ENCODE measurements at regions not wholly inside any gene's neighbourhood (a gene's known extent, or its start where the extent isn't known, plus 50 kb on each side); places are given as distances from the start of the nearest gene placed in this dataset.

DNA sequence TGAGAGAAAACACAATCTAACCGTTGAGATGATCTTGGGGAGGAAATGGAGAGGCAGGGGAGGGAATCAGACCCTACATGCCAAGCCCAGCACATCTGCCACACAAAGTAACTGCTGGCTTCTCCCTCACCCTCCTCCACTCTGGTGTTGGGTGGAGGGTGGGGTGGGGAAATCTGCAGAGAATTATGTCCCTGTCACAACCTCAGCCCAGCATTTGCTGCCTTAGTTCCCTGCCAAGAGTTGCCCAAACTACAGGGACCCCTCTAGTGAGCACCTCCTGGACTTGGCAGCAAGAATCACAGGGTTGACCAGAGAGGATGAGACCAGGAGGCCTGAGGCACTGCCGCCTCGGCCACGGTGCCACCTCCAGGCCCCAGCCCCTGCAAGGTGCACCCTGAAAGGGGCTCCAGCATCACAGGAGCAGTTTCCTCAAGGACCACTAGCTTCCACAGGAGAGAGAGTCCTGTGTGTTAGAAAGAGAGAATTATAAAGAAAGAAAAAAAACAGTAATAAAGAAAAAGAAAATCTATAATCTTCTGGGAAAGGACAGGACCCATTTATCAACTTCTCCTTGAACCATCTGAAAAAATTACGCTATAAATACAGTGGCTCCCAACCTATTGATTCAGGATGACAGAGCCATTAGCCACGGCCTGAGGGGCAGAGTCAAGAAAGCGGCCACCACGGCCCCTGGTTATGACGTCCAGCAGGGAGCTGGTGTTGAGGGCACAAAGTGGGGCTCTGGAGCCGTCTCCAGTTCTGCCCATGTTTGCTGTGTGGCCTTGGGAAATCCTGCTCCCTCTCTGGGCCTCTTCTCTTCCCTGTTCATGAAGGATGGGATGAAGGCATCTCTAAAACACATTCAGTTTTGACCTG lies 451.7 kb downstream of the MATN1 start:
- TF ChIP-seq, protein P1, sequence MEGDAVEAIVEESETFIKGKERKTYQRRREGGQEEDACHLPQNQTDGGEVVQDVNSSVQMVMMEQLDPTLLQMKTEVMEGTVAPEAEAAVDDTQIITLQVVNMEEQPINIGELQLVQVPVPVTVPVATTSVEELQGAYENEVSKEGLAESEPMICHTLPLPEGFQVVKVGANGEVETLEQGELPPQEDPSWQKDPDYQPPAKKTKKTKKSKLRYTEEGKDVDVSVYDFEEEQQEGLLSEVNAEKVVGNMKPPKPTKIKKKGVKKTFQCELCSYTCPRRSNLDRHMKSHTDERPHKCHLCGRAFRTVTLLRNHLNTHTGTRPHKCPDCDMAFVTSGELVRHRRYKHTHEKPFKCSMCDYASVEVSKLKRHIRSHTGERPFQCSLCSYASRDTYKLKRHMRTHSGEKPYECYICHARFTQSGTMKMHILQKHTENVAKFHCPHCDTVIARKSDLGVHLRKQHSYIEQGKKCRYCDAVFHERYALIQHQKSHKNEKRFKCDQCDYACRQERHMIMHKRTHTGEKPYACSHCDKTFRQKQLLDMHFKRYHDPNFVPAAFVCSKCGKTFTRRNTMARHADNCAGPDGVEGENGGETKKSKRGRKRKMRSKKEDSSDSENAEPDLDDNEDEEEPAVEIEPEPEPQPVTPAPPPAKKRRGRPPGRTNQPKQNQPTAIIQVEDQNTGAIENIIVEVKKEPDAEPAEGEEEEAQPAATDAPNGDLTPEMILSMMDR (IDR thresholded peaks at IDR 0.05), result no peak
- H3K9me3 ChIP-seq, result no peaks in the 10 kb centered on the region
- intact Hi-C loops (cut with DNase I, micrococcal nuclease), result no loop called here
- no peak for ATAC-seq
- DNase-seq, result no peak
- H3K36me3 ChIP-seq (ENCODE audit: low read depth), result no peaks in the 10 kb centered on the region
- H3K4me1 ChIP-seq (ENCODE audit: low read depth), result no peaks in the 10 kb centered on the region
- no peak overlapping the region for H3K4me3 ChIP-seq

DNA sequence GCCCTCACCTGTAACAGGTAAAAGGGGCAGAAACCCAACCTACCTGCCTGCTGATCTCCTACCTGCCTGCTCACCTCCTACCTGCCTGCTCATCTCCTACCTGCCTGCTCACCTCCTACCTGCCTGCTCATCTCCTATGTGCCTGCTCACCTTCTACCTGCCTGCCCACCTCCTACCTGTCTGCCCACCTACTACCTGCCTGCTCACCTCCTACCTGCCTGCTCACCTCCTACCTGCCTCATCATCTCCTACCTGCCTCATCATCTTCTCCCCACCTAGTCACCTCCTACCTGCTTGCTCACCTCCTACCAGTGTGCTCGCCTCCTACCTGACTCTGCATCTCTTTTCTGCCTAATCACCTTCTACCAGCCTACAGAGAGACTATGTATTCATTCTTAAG lies 452.9 kb downstream of the MATN1 start:
- ATAC-seq (no peak), DNase-seq (no peak)
- no peaks in the 10 kb centered on the region for H3K36me3 ChIP-seq (ENCODE audit: low read depth)
- no peak overlapping the region for H3K4me3 ChIP-seq
- H3K4me1 ChIP-seq (ENCODE audit: low read depth), result no peaks in the 10 kb centered on the region
- intact Hi-C loops (cut with DNase I, micrococcal nuclease), result no loop called here
- H3K9me3 ChIP-seq, result no peaks in the 10 kb centered on the region
- TF ChIP-seq, protein P1 (IDR thresholded peaks at IDR 0.05), result no peak

DNA sequence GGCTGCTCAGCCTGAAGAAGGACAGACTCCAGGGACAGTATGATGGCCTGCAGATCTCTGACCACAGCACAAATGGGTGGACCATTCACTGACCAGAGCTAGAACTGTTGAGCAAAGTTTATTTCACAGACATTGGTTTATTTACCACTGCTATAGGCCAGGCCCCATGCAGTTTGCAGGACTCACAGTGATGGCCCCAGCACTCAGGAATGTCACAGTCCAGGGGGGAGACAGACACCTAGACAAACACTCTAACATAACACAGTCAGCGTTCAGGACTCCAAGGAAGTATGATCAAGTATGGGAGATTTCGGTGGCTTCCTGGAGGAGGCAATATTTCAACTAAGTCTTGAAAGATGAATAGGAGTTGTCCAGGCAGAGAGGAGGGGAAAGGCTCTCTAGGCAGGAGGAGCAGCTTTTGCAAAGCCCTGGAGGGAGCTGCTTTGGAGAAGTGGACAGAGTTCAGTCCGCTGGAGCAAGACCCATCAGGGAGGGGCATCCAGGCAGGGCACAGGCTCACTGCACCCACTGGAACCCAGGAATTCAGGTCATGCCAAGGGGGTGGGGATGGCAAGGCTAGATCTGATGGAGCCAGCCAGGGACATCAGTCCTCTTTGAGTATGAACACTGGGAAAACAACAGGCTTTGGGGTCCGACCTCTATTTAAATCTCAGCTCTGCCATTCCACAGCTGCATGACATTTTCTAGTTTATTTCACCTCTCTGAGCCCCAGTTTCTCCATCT lies 454.3 kb downstream of the MATN1 start:
- no peaks in the 10 kb centered on the region for H3K4me1 ChIP-seq (ENCODE audit: low read depth)
- DNase-seq, result no peak
- no peaks in the 10 kb centered on the region for H3K9me3 ChIP-seq
- no peaks in the 10 kb centered on the region for H3K36me3 ChIP-seq (ENCODE audit: low read depth)
- ATAC-seq, result no peak
- H3K4me3 ChIP-seq, result no peak overlapping the region
- intact Hi-C loops (cut with DNase I, micrococcal nuclease), result no loop called here
- TF ChIP-seq, protein P1 (IDR thresholded peaks at IDR 0.05), result no peak

DNA sequence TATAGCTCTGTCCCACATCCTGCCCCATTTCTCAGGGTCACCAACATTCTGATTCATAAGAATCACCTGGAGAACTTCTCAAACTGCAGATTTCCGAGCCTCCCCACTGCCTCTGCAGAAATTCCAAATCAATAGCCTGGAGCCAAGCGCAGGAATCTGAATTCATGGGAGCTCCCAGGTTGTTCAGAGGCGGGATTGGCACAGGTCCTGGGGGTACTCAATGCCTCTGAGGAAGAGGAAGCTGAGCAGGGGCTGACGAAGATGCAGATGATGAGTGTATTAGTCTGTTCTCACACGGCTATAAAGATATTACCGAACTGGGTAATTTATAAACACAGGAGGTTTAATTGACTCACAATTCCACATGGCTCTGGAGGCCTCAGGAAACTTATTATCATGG lies 455.5 kb downstream of the MATN1 start:
- no peaks in the 10 kb centered on the region for H3K36me3 ChIP-seq (ENCODE audit: low read depth)
- no peak overlapping the region for H3K4me3 ChIP-seq
- no peaks in the 10 kb centered on the region for H3K9me3 ChIP-seq
- DNase-seq (no peak), ATAC-seq (no peak)
- TF ChIP-seq, protein P1 (IDR thresholded peaks at IDR 0.05), result no peak
- intact Hi-C loops (cut with DNase I, micrococcal nuclease), result no loop called here
- no peaks in the 10 kb centered on the region for H3K4me1 ChIP-seq (ENCODE audit: low read depth)

DNA sequence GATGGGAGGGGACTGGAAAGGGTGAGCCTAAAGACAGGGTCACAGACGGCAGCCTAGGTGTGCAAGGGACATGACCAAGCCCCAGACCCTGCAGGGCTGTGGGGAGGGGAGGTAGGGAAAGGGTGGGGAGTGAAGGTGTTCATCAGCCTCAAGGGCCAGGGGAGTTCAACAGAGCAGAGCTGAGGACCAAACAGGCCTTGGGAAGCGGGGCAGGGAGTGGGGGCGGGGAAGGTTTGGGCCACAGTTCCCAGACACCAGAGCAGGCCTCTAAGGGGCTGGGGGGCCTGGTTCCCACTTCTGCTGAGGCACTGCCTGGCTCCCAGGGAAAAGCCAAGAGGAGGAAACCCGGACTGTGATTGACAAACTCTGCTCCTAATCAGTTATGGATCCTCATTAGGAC lies 456.3 kb downstream of the MATN1 start:
- TF ChIP-seq, protein P1 (IDR thresholded peaks at IDR 0.05), result no peak
- Histone ChIP-seq H3K4me3 (no peak overlapping the region), H3K36me3 (ENCODE audit: low read depth) (no peaks in the 10 kb centered on the region), H3K9me3 (no peaks in the 10 kb centered on the region), H3K4me1 (ENCODE audit: low read depth) (no peaks in the 10 kb centered on the region)
- ATAC-seq (no peak), DNase-seq (no peak)
- intact Hi-C loops (cut with DNase I, micrococcal nuclease), result no loop called here

Data from mucosa of descending colon (tissue), 3 donors.